ENCODE measurements at regions not wholly inside any gene's neighbourhood (a gene's known extent, or its start where the extent isn't known, plus 50 kb on each side); places are given as distances from the start of the nearest gene placed in this dataset.

DNA sequence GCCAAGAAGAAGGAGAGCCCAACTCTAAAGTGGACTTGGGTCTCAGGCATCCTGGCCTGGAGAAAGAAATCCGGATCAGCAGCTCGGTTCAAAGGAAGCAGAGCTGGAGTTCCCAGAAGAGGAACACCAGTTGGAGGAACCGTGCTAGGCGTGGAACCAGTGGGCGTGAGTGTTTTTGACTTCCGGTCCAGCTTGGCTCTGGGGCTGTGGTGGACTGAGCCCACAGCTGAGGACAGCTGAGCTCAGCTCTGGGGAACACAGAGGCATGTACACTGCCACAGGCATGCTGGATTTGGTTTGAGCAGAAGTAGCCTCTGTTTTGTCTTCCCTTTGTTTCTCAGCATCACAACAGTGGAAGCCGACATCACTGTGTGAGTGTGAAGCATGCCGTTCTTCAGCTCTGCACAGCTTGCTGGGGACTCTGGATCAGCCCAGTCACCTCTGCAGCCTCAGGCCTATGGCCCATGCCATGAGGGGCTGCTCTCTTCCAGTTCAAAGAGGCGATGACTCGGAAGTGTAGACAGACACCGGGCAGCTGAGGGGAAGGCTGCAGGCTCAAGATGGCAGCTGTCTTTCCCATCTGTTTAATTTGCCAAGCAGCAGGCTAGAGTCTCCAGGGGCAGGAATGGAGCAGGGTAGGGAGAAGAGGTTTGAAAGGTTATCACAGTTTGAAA lies 185.8 kb upstream of the UBE3A start:
- H3K14ac ChIP-seq (replicated peaks; ENCODE audit: low read depth, low read length), result no peak overlapping the region
- in situ Hi-C loops (cut with MboI; ENCODE audit: low sequenced_read_pairs), result no loop called here
- intact Hi-C loops (cut with micrococcal nuclease), result no loop called here
- no peaks in the 10 kb centered on the region for H3K9me3 ChIP-seq (ENCODE audit: control insufficient read depth, insufficient read depth, low read length)
- no peak overlapping the region for H4K5ac ChIP-seq (ENCODE audit: low read depth, low read length)
- DNase-seq, result no peak
- H4K8ac ChIP-seq (ENCODE audit: low read depth in 2 of 2, low read length in 2 of 2), result no peak overlapping the region
- no peaks in the 10 kb centered on the region for H4K20me1 ChIP-seq (ENCODE audit: insufficient read depth, low read length)
- H3K4me2 ChIP-seq (ENCODE audit: low read depth, low read length), result no peak overlapping the region
- no peaks in the 10 kb centered on the region for H3K79me1 ChIP-seq (ENCODE audit: low read depth in 1 of 2, low read length in 2 of 2)
- WGBS, 2 experiments (ENCODE audit: extremely low coverage in 2 of 2, insufficient read length in 1 of 2), result 68% methylated on average over 4 of the region's 11 CpGs; no CpG with 5 or more reads in 1 of the 2 experiments
- no TSS peak for BruUV-seq (replicated peaks)
- H3K4me1 ChIP-seq (ENCODE audit: control insufficient read depth, insufficient read depth, low read length), result no peaks in the 10 kb centered on the region
- H3K4ac ChIP-seq (ENCODE audit: low read depth, low read length), result no peak overlapping the region
- no peak overlapping the region for H2BK120ac ChIP-seq (ENCODE audit: low read depth, low read length)
- no peaks in the 10 kb centered on the region for H3K36me3 ChIP-seq (ENCODE audit: control insufficient read depth, insufficient read depth, low read length)
- H2BK5ac ChIP-seq (ENCODE audit: low read depth, low read length, poor library complexity, severe bottlenecking), result no peak overlapping the region
- CTCF ChIA-PET, result no interaction called here
- H3K18ac ChIP-seq (ENCODE audit: low read depth, low read length), result no peak overlapping the region
- H3K4me3 ChIP-seq (ENCODE audit: insufficient read depth, low read depth, low read length), result no peak overlapping the region
- H3K23ac ChIP-seq (ENCODE audit: low read depth, low read length), result no peak overlapping the region
- POLR2A ChIA-PET (ENCODE audit: unreplicated experiment), result no interaction called here
- ATAC-seq (ENCODE audit: low read depth), result no peak
- H2AK9ac ChIP-seq (replicated peaks; ENCODE audit: low read depth, low read length, poor library complexity), result no peak overlapping the region
- no peak overlapping the region for H2AFZ ChIP-seq (replicated peaks; ENCODE audit: low read length, poor library complexity)
- no peak overlapping the region for H3K56ac ChIP-seq (ENCODE audit: extremely low read depth, insufficient read depth, low read length)
- no peak overlapping the region for H2BK15ac ChIP-seq (ENCODE audit: low read depth, low read length)
- no peak for TF ChIP-seq MAZ (IDR thresholded peaks at IDR 0.05; ENCODE audit: borderline replicate concordance, low read depth, low read length)
- no peak for TF ChIP-seq RCOR1 (IDR thresholded peaks at IDR 0.05; ENCODE audit: insufficient replicate concordance, low read length)
- TF ChIP-seq, protein P1, sequence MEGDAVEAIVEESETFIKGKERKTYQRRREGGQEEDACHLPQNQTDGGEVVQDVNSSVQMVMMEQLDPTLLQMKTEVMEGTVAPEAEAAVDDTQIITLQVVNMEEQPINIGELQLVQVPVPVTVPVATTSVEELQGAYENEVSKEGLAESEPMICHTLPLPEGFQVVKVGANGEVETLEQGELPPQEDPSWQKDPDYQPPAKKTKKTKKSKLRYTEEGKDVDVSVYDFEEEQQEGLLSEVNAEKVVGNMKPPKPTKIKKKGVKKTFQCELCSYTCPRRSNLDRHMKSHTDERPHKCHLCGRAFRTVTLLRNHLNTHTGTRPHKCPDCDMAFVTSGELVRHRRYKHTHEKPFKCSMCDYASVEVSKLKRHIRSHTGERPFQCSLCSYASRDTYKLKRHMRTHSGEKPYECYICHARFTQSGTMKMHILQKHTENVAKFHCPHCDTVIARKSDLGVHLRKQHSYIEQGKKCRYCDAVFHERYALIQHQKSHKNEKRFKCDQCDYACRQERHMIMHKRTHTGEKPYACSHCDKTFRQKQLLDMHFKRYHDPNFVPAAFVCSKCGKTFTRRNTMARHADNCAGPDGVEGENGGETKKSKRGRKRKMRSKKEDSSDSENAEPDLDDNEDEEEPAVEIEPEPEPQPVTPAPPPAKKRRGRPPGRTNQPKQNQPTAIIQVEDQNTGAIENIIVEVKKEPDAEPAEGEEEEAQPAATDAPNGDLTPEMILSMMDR (conservative IDR thresholded peaks at IDR 0.05; ENCODE audit: low read depth, low read length), result no peak
- TF ChIP-seq RFX5 (IDR thresholded peaks at IDR 0.05; ENCODE audit: low read depth, low read length), result no peak
- TF ChIP-seq FOS (IDR thresholded peaks at IDR 0.05; ENCODE audit: low read depth, low read length), result no peak
- no peak for TF ChIP-seq SMC3 (IDR thresholded peaks at IDR 0.05; ENCODE audit: low read depth, low read length)
- no peak for TF ChIP-seq MXI1 (IDR thresholded peaks at IDR 0.05; ENCODE audit: borderline replicate concordance, low read depth, low read length)
- TF ChIP-seq CEBPB (IDR thresholded peaks at IDR 0.05; ENCODE audit: low read depth, low read length), result no peak
- TF ChIP-seq MAFK (IDR thresholded peaks at IDR 0.05; ENCODE audit: low read depth, low read length), result no peak
- no peak for TF ChIP-seq CHD1 (IDR thresholded peaks at IDR 0.05; ENCODE audit: low read depth, low read length)
- TF ChIP-seq, protein P2, sequence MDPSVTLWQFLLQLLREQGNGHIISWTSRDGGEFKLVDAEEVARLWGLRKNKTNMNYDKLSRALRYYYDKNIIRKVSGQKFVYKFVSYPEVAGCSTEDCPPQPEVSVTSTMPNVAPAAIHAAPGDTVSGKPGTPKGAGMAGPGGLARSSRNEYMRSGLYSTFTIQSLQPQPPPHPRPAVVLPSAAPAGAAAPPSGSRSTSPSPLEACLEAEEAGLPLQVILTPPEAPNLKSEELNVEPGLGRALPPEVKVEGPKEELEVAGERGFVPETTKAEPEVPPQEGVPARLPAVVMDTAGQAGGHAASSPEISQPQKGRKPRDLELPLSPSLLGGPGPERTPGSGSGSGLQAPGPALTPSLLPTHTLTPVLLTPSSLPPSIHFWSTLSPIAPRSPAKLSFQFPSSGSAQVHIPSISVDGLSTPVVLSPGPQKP (IDR thresholded peaks at IDR 0.05; ENCODE audit: borderline replicate concordance, low read depth, low read length), result no peak
- no peak for TF ChIP-seq USF2 (IDR thresholded peaks at IDR 0.05; ENCODE audit: low read depth, low read length)
- no peak for TF ChIP-seq RAD21 (IDR thresholded peaks at IDR 0.05; ENCODE audit: low read length)
- TF ChIP-seq POLR2A (IDR thresholded peaks at IDR 0.05; ENCODE audit: low read depth, low read length), result no peak
- no peak overlapping the region for H3K9ac ChIP-seq (ENCODE audit: low read depth, low read length)
- no peak overlapping the region for H2AK5ac ChIP-seq (ENCODE audit: low read depth, low read length)
- dilution Hi-C loops (cut with HindIII; ENCODE audit: low sequenced_read_pairs, unreplicated experiment), result no loop called here
- H3K9me1 ChIP-seq (ENCODE audit: insufficient read depth, low read length), result no peaks in the 10 kb centered on the region
- H3K27ac ChIP-seq (ENCODE audit: insufficient read depth, low read length), result no peak overlapping the region
- H4K91ac ChIP-seq (ENCODE audit: insufficient read depth, low read depth, low read length), result no peak overlapping the region
- no peaks in the 10 kb centered on the region for H3K27me3 ChIP-seq (ENCODE audit: control insufficient read depth, insufficient read depth, low read length)
- no peak overlapping the region for H2BK20ac ChIP-seq (ENCODE audit: low read depth, low read length)

Data from IMR-90 (cell line).